Liver (tissue), 3 donors: ENCODE measurements at regions not wholly inside any gene's neighbourhood (a gene's known extent, or its start where the extent isn't known, plus 50 kb on each side); places are given as distances from the start of the nearest gene placed in this dataset.

Experiments used
- CTCF ChIP-seq: fragments of 150-350 bp; IDR thresholded peaks from 2 replicates; pipeline ENCODE4 v1.5.1; 2017; ENCODE audit warnings: improper control_type of control experiment, low read depth, low read length; ENCODE audit not compliant: missing input control
- GABPA ChIP-seq, 2 donors: IDR thresholded peaks in 1 of 2; conservative IDR thresholded peaks in 1 of 2; 2 replicates each; pipeline ENCODE4 v1.6.1; 2016; ENCODE audit warnings: antibody characterized with exemption in 2 of 2, mild to moderate bottlenecking in 1 of 2, moderate library complexity in 1 of 2
- donor health status: healthy.
- donor health status: healthy.

DNA sequence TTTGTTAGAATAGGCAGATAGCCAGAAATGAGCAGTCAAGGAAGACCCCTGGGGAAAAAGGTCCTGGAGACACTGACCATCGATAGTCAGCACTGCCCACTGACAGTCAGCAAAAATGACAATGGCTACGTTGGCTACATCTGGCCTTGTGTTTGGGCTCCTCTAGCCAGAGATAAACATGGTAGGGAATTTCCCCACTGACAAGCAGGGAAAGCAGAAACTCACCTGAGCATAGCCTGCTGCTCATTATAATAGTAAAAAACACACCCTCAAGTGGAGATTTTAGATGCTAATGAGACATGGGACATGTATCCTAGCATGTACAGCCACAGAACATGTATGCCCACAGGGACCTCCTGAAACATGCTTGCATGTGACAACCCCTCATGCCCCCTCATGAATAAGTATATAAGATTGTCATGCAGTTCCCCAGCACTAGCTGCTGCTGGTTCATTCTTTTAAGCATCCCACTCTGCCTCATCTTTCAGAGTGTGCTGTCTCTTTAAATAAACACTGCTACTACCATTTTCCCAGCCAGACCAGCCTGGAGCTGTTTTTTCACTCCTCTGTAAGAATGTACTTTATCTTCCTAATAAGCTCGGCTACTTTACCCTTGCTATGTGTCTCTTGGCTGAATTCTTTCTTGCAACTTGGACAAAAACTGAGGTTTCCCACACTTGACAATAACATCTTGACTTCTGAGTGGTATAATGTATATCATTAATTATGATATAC is 550.1 kb upstream of the CDH8 start:
- no peak for TF ChIP-seq CTCF
- TF ChIP-seq GABPA (IDR thresholded peaks at IDR 0.05 in 1 of 2, conservative IDR thresholded peaks at IDR 0.05 in 1 of 2), result no peak
